Retinal pigment epithelial cell (primary cell): ENCODE measurements at regions not wholly inside any gene's neighbourhood (a gene's known extent, or its start where the extent isn't known, plus 50 kb on each side); places are given as distances from the start of the nearest gene placed in this dataset.
"Not testable (repeated sequence)": the region's sequence is repeated elsewhere in the genome, so short reads cannot be mapped to it uniquely, and the experiment has no call there.

Source experiments
- DNase-seq: peaks from one replicate; pipeline ENCODE4 v3.0.0-alpha.2; 2010; ENCODE audit warnings: low read depth
- H3K4me3 ChIP-seq: 2 replicates; pipeline ENCODE4 v1.5.1; 2011; ENCODE audit warnings: mild to moderate bottlenecking, low read length, control low read depth, moderate library complexity
- CTCF ChIP-seq: conservative IDR thresholded peaks from 2 replicates; pipeline ENCODE4 v1.5.1; 2011; ENCODE audit warnings: low read depth, low read length, control low read depth, inconsistent platforms

GRCh38 chr1:55301912-55302311 is 86.7 kb upstream of the USP24 start:
- no peak for TF ChIP-seq CTCF
- H3K4me3 ChIP-seq, result no peak overlapping the region
- DNase-seq, result no peak

GRCh38 chr1:55300975-55301374 is 85.8 kb upstream of the USP24 start:
- no peak for TF ChIP-seq CTCF
- no peak overlapping the region for H3K4me3 ChIP-seq
- DNase-seq, result no peak

- no peak overlapping the region for H3K4me3 ChIP-seq
- no peak for DNase-seq
- no peak for TF ChIP-seq CTCF
These were observed 83.2 kb upstream of the USP24 start for GRCh38 chr1:55298167-55298894.

GRCh38 chr1:55296247-55296646 is 81.1 kb upstream of the USP24 start:
- H3K4me3 ChIP-seq, DNase-seq: not testable (repeated sequence)

- DNase-seq, result no peak
- no peak overlapping the region for H3K4me3 ChIP-seq
- peak; percentile 19 for TF ChIP-seq CTCF
These were observed 74.5 kb upstream of the USP24 start for GRCh38 chr1:55289614-55290013.

- no peak for TF ChIP-seq CTCF
- no peak overlapping the region for H3K4me3 ChIP-seq
- DNase-seq, result no peak
These were observed 73.9 kb upstream of the USP24 start for GRCh38 chr1:55289042-55289441.

GRCh38 chr1:55288245-55288644 is 73.1 kb upstream of the USP24 start:
- no peak for DNase-seq

More at GRCh38 chr1:55288245-55288644, 73.1 kb upstream of the USP24 start:
- TF ChIP-seq CTCF, result no peak
- no peak overlapping the region for H3K4me3 ChIP-seq
